HG02885 (cell line): ENCODE measurements at regions not wholly inside any gene's neighbourhood (a gene's known extent, or its start where the extent isn't known, plus 50 kb on each side); places are given as distances from the start of the nearest gene placed in this dataset.
"Not testable (repeated sequence)": the region's sequence is repeated elsewhere in the genome, so short reads cannot be mapped to it uniquely, and the experiment has no call there.

Source experiments
- ATAC-seq: cut with Tn5 transposase; IDR thresholded peaks from one replicate; pipeline ENCODE4 v1.9.1; 2021; ENCODE audit warnings: mild to moderate bottlenecking; ENCODE audit not compliant: unreplicated experiment, poor library complexity

DNA sequence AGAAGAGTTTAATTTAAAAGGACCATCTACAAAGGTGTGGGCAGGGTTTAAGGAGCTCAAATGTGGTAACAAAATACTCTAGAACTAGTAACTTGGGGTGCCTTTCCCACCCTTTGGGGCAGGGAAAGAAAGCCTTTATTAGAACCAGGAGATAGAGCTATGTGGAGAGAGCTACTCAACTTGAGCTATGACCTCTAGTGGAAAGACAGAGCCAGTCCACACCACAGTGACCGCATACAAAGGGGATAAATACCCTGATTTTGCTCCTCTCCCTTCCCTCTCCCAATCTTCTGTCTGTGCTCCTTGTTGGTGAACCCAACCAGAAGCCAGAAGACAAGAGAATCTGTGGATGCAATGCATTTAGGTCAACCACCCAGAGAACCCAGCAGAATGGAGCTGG is 54.4 kb upstream of the JAK1 start:
- no peak for ATAC-seq

DNA sequence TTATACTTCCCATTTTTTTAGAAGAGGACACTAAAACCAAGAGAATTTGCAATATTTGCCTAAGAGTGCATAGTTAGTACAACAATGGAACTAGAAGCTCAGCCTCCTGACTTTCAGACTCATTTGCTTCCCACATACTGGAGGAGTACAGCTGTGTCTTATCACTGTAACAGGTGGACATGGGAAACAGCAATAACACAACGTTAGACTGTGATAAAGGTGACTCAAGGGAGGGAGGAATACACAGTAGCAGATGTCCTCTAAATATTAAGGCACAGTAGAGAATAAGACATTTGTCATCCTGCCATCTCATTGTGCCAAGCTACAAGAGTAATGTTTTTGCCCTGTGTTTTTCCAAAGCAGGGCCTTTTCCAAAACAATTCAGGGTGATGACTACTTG is 55.4 kb upstream of the JAK1 start:
- no peak for ATAC-seq

DNA sequence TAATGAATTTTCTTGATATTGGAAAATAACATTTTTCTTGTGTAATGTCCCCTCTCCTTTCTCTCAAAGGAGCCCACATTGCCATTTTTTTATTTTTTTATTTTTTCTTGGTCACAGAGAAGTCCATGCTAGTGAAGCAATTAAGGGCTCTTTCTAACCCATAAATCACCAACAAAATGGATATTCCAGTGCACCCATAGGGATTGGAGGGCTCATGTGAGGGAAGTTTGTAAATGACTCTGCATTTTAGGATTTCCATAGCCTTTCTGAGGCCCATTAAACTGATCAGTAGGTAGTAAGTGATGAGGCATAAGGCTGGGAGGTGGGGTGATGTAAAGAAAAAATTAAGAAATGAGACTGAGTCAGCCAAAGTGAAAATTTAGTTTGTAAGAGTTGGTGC is 55.9 kb upstream of the JAK1 start:
- no peak for ATAC-seq

DNA sequence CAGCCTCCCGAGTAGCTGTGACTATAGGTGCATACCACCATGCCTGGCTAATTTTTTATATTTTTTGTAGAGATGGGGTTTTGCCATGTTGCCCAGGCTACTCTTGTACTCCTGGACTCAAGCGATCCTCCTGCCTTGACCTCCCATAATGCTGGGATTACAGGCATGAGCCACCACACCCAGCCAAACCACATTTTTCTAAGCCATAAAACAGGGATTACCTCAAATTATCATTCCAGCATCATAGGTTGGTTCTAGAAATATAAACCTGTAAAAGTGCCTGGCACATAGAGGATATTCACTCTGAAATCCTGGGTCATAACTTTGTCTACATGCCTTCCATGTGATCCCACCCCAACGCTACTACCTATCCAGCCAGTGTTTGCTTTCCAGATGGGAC is 59.4 kb upstream of the JAK1 start:
- no peak for ATAC-seq

DNA sequence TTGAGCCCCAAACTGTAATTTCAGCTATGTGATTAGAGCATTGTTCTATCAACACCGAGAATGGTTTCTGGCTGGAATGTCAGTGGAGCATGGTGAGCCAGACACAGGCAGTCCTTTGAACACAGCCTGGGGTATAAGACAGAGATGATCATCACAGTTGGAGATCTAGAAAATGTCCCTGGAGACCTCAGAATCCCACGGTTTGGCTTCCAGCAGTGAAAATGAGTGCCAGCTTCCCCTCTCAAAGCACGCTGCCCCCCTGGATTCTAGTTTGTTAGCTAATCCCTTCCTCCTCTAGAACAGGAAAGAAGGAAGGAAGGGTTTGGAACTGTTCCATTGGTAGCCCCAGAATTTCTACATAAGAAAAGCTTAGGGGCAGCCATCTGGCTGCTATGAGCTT is 59.9 kb upstream of the JAK1 start:
- no peak for ATAC-seq

DNA sequence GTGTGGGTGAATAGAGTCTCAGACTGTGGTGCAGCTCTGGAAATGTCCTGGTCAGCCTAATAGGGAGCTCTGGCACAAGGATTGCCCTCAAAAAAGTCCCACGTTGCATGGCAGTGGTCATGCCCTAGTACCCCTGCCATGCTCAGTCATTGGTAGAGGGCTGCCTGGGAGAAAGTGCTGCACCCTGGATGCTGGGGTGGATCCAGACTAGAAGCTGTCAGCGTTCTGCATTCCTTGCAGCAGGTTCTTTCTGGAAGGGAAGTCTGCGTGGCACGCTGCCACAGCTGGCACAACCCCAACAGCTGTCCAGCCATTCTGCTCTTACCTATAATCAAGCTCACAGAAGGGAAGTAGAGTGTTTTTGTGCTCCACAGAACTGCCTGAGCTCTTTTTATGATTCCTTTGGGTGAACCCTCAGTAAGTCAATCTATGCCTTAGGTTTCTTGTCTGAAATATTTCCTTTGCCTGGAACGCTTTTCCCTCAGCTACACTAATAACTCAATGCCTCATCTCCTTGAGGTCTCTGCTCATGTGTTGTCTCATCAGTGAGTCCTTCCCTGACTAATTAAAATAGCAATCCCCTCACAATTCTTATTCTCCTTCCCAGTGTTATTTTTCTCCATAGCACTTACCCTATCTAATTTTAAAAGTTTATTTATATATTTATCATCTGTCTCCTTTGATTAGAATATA is 61.5 kb upstream of the JAK1 start:
- no peak for ATAC-seq

DNA sequence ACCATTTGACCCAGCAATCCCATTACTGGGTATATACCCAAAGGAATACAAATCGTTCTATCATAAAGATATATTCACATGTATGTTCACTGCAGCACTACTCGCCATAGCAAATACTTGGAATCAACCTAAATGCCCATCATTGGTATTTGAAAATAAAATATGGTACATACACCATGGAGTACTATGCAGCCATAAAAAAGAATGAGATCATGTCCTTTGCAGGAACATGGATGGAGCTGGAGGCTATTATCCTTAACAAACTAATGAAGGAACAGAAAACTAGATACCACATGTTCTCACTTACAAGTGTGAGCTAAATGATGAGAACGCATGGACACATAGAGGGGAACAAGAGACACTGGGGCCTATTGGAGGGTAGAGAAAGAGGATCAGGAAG is 63.1 kb upstream of the JAK1 start:
- ATAC-seq, result not testable (repeated sequence)

DNA sequence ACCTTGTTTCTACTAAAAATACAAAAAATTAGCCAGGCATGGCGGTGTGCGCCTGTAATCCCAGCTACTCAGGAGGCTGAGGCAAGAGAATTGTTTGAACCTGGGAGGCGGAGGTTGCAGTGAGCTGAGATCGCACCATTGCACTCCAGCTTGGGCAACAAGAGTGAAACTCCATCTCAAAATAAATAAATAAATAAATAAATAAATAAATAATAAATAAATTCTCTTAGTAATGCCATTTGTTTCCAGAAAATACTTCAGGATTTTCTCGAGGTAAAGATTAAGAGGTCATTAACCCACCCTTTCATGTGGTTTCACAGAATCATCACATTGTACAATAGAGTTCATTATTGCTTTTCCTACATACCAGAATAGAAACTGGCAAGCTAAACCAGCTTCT is 68.5 kb upstream of the JAK1 start:
- not testable (repeated sequence) for ATAC-seq

DNA sequence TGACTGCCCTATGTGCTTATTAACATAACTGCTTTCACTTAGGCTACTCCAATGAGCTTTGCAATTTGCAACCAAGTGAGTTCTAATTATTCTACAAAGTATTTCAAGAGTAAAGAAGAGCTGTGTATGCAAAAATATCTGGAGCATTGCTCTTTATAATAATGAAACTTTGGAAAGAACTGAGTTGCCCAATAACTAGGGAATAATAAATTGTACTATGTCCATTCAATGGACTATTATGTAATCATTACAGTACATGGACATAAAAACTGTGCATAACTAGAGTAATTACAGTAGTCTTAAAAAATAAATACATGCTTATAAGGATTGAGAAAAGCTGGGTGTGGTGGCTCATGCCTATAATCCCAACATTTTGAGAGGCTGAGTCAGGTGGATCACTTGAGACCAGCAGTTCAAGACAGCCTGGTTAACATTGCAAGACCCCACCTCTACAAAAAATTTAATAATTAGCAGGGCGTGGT is 70.3 kb upstream of the JAK1 start:
- ATAC-seq, result no peak

DNA sequence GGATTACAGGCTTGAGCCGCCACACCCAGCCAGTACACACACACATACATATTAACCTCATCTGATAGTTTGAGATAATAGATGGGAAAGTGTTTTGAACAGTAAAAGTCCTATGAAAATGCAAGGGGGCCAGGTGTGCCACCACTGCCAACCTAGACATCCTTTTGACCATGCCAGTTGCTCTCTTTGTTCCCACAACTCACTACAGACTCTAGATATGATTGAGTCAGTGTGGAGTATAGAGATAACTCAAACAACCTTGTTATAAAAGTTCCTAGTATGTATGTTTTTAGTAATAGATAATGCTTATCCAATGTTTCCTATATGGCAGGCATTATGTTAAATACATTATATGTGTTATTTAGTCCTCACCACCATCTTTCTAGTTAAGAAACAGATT is 72.7 kb upstream of the JAK1 start:
- ATAC-seq, result no peak

DNA sequence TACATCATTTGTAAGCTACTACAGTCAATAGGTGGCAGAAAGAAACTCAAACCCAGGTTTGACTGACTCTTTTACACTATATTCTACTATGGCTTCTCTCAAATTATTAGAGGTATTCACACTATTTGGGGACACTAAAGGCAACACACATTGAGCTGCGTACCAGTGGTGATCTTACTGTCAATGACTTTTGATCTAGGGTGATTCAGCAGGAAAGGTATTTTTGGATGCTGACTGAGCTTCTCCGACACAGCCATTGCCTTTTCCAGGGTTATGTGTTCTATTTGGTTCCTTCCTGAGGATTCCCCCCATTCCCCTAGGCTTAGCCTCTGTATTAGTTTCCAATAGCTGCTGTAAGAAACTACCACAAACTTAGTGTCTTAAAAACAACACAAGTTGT is 73.2 kb upstream of the JAK1 start:
- no peak for ATAC-seq

DNA sequence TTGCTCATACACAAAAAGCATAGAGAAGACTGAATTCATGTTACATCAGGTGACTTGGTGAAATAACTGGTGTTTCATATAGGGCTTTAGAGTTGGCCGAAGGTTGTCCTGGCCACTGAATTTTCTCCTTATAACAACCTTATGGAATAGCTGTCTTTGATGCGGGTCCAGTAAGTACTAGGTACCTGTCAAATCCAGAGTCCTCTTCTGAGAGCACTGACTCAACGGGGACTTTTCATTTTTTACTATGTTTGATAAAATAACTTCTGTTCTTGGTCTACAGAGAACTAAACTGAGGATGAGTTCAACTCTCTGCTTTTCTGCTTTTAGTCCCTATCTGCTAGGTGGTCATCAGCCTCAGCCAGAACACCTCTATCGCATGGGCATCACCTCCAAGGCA is 76.1 kb upstream of the JAK1 start:
- ATAC-seq, result no peak

DNA sequence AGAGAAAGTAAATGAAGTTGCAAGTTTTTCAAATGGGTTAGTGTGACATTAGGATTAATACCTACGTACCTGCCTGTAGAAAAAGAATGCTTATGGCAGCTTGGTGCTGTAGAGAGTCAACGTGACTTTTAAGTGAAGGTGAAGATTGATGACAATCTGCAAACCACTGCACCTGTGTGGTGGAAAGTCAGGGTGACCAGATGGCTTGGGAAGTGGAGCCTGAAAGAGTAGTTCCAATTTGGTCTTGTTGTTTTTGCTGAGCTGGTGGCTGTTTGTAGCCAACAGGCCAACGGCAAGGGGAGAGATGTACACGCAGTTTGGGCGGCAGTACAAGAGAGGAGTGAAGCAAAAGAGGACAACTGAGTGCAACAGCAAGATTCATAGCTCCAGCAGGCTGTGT is 78.1 kb upstream of the JAK1 start:
- ATAC-seq, result no peak

DNA sequence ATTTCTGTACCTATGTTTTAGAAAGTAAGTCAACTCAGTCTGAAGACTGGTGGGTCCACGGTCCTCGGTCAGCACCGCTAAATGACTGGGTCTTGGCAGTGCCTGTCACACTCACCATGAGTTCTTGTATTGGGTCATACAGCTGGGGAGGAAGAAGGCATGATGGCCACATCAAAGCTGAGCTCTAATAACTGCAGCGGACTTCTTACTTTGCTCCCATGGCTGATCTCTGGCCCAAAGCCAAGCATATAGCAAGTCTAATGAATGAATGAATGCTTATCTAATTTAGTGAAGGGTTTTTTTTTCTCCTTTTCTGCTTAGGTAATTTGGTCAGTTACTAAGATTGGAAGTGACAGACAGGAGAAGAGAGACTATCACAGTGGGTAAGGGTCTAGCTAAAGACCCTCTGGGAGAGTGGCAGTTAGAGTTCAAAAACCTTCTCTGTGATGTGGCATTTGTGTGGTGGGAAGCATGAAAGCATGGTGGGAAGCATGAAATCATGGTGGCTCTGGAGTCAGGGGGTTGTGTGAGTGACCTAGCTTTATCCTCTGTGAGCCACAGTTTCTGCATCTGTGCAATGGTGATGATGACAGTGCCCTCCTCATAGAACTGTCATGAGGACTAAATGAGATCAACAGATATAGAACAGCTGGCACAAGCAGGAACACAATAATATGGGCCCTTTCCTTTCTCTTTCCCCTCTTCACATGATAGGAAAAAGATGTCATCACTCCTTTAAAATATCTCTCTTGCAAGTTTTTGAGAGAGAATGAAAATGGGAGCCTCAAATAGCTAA is 78.9 kb upstream of the JAK1 start:
- ATAC-seq, result no peak

DNA sequence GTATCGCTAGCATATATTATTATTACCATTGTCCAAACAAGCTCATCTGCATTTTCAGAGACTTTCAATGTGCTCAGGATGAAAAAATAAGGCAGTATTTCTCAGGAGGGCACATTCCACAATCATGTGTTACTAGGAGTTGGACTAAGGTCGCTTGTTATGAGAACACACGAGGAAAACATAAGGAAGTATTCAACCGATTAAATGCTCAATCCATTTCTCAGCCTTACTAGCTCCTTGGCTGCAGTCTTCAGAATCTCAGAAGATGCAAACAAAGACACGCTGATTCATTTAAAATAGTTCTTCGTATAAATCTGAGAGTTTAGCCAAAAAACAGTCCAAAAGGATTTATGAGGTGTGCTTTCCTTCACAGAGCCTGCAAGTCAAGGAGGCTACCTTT is 82.0 kb upstream of the JAK1 start:
- no peak for ATAC-seq

DNA sequence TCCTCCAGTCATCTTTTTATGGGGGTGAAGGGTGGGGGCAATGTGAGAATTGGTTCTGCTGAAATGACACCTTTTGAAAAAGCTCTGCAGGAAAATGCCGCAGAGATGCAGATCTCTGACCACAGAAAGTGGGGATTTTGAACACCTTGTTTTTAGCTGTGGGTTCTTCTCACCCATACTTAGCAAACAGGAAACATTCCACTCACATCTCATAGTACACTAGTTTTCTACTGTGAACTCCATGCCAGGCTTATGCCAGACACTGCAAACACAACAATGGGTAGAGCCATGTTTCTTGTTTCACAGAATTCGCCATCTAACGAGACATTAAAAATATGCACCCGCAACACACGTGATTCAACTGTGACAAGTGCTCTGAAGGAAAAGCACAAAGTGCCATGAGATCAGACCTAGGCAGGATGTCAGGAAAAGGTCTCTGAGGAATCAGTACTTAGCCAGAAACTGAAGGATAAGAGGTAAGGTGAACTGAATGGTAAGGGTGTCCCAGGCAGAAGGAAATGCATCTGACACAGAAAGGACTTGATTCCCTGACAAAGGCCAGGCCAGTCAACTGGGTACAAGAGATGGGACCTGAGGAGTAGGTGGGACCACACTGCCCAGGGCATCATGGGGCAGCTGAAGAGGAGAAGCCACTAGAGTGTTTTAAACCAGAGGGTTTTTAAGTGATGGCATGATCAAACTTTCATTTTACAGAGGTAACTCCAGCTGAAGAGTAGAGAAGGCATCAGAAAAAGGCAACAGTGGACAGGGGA is 83.8 kb upstream of the JAK1 start:
- no peak for ATAC-seq

DNA sequence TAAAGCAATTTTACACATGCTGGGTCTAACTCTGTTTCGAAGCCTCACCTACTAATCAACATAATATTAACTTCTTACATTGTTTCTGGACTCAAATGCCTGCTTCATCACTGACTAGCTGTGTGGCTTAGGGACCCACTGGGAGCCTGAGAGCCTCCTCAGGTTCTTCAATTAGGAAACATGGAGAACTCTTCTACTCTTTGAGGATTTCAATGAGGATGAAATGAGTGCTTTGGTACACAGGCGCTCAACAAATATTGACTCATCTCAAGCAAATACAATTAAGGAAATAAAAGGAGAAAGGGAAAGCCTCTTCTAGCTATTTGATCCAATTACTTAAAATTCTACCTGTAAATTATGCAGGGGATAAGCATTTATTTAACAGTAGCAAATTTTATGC is 84.4 kb upstream of the JAK1 start:
- ATAC-seq, result no peak

DNA sequence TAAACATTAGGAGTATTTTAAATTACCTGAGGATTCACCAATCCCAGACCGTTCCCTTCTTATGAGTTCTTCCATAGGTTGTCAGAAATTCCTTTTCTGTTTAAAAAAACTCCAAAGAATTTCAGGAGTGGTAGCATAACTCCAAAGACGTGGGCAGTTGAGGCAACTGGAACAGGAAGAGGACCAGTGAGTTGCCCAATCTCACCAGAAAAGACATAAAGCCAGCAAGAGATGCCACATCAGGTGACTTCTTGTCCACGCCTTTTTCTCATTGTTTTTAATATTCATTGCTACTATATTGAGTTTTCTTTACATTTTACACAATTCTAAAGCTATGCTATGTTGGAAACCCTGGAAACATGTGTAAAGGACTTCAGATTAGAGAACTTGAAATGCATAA is 88.1 kb upstream of the JAK1 start:
- ATAC-seq, result no peak

DNA sequence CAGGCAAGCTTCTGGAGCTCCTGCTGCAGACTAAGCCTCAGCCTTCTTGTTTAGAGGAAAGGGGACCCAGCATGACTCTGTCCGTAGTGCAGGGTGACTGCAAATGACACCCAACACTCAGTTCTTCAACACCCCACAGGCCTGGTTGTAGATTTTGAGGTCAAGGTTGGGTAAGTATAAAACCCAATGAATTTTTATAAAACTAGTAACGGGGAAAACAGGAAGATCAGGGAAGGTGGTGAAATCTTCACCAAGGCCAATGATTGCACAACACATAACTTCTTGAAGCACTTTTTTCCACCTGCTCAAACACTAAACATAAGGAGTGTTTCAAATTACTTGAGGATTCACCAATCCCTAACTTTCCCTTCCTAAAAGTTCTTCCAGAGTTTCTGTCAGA is 89.4 kb upstream of the JAK1 start:
- no peak for ATAC-seq

DNA sequence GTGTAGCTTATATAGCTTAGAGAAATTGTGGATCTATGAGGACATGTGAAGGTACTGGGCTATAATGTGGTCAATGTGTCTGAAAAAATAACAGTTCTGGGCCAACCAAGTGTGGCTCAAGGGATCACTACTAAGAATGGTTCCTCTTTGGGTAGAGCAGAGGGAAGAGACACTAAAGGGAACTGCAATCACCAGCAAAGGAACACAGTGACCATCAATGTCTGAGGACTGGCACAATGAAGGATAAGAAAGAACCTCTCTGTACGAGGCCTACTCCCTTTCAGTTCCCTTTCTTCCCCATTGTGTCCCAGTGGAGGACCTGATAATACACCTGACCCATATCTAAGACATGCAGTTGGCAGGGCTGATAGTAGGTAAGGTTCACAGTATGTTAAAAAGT is 89.9 kb upstream of the JAK1 start:
- ATAC-seq, result no peak

DNA sequence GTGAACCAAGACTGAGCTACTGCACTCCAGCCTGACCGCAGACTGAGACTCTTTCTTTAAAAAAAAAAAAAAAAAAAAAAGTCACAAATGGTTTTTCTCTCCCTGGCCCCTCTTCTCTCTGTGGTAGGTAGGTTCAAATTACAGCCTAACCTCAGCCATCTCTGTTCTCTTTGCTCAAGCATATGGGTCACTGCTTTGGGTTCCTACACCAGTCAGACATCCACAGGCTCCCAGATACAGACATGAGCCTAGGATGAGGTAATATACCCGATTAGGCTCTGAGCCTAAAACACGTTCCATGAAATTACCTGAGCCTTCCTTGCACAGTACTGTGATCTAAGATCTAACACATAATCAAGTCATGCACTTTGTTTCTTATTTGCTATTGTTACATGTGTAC is 90.5 kb upstream of the JAK1 start:
- no peak for ATAC-seq
